GM18861 (cell line): ENCODE measurements at regions not wholly inside any gene's neighbourhood (a gene's known extent, or its start where the extent isn't known, plus 50 kb on each side); places are given as distances from the start of the nearest gene placed in this dataset.
"Not testable (repeated sequence)": the region's sequence is repeated elsewhere in the genome, so short reads cannot be mapped to it uniquely, and the experiment has no call there.

ENCODE experiments used
- ATAC-seq: cut with Tn5 transposase; IDR thresholded peaks from one replicate; pipeline ENCODE4 v1.9.1; 2021; ENCODE audit not compliant: unreplicated experiment

DNA sequence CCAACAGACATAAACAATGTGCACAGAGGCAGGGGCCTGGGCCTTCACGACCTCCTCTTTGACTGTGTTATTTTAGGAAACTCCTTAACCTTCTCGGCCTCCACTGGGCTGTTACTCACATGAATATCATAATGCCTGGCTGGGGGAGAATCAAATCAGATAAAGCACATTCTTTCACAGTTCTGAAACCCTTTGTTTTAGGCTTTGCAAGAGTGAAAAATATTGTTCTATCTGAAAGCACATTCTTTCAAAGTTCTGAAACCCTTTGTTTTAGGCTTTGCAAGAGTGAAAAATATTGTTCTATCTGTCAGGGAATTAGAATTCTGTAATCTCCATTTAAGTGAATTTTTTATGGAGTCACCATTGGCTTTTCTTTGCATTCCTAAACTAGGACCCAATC, 50.7 kb upstream of the SYNDIG1 start:
- no peak for ATAC-seq

DNA sequence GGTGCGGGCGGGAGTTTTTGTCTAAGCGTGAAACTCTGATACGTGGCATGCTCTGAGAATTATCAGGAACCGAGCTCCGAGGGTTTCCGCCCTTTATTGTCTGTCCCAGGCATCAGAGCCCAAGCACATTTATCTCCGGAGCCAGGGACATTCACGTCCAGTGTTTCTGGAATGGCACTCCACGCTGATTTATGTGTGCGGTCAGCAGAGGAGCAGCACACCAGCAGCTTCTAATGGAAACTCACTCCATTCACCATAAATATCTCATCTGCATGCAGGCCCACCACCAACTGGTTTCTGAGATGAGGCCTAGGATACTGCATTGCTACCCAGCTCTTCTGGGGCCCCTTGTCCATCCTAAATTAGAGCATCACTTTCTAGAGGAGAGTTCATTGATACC, 51.9 kb upstream of the SYNDIG1 start:
- no peak for ATAC-seq

- ATAC-seq: not testable (repeated sequence)
Measured at GRCh38 chr20:24415444-24415843, 54.0 kb upstream of the SYNDIG1 start.

GRCh38 chr20:24411834-24412216, 57.6 kb upstream of the SYNDIG1 start:
- no peak for ATAC-seq

GRCh38 chr20:24411003-24411833, 58.2 kb upstream of the SYNDIG1 start:
- no peak for ATAC-seq

GRCh38 chr20:24407151-24407550, 62.3 kb upstream of the SYNDIG1 start:
- ATAC-seq: no peak

GRCh38 chr20:24406750-24407149, 62.7 kb upstream of the SYNDIG1 start:
- no peak for ATAC-seq

DNA sequence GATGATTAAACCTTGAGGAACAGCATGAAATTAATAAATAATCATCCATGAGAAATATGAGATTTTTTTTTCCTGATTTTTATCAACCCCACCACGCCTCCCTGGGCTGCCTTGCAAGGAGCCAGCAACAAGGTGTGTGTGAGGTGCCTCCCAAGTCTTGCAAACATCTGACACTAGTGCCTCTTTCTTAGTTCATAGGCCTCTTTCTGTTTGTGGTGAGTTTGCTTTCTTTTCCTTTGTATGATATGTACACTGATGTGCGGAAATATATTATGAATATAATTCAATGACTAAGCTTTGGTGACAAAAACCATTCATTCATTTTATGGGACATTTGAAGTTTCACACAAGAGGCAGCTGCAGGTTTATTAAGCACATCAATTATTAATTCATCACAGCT, 63.2 kb upstream of the SYNDIG1 start:
- no peak for ATAC-seq

- no peak for ATAC-seq
Measured at GRCh38 chr20:24405810-24406209, 63.6 kb upstream of the SYNDIG1 start.

- ATAC-seq: no peak
Measured at GRCh38 chr20:24403406-24403805, 66.0 kb upstream of the SYNDIG1 start.

DNA sequence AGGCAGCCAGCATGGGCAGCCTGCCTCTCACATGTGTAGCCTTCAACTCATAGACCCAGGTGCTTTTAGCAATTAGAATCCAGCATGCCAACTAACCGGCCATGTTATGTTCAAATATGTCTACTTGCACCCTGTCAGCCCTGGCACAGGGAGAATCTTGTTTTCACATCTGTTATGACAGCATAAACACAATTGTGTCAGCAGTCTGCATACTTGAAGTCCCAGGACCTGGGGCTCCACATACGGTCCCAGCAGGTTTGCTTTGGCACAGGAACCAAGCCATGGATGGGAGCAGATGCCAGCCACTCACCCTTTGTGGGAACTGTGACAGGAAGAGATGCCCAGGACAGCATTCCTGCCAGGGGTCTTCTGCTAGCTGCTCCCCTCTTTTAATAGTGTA, 67.2 kb upstream of the SYNDIG1 start:
- ATAC-seq: no peak

GRCh38 chr20:24395151-24395550, 74.3 kb upstream of the SYNDIG1 start:
- no peak for ATAC-seq

GRCh38 chr20:24393903-24394302, 75.5 kb upstream of the SYNDIG1 start:
- no peak for ATAC-seq

DNA sequence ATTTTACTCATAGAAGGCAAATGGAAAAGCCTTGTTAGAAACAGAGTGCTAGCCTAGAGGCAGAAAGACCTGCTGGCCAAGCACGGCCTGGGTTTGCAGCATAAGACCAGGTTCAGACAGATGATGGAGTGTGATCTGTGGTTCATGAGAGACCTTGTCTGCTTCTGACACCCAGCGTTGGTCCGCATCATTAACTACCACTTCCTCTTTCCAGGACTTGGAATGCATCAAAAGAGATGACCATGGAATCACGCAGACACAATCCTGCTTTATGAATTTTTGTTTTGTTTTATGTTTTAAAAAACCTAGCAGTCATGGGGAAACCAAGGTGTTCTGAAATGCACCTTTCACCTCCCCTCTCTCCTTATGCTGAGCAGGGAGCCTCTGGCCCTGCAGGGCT, 76.8 kb upstream of the SYNDIG1 start:
- no peak for ATAC-seq

- no peak for ATAC-seq
Measured at GRCh38 chr20:24389686-24390085, 79.7 kb upstream of the SYNDIG1 start.

GRCh38 chr20:24388828-24389380, 80.5 kb upstream of the SYNDIG1 start:
- no peak for ATAC-seq

- no peak for ATAC-seq
Measured at GRCh38 chr20:24385547-24385946, 83.9 kb upstream of the SYNDIG1 start.

GRCh38 chr20:24384865-24385264, 84.6 kb upstream of the SYNDIG1 start:
- no peak for ATAC-seq

- no peak for ATAC-seq
Measured at GRCh38 chr20:24382743-24383142, 86.7 kb upstream of the SYNDIG1 start.

- ATAC-seq: no peak
Measured at GRCh38 chr20:24382331-24382730, 87.1 kb upstream of the SYNDIG1 start.

GRCh38 chr20:24381886-24382285, 87.5 kb upstream of the SYNDIG1 start:
- ATAC-seq: no peak

DNA sequence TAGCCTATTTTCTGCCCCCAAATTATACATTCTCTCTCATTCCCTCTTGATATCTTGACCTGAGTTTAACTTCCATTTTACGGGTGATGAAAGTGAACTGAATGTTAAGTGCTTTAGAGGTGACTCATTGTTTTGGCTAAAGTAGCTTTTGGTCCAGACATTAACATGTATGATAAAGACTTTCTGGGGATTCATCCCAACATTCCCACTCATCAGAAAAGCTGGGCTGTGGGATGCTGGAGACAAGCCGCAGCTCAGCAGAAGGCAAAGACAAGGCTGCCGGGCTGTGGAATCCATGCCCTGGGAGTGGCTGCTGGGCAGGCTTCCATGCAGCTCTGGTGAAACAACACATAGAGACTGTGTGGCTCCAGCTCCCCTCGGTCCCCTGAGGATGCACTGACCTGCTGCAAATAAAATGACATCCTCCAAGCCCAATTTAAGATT, 89.9 kb upstream of the SYNDIG1 start:
- ATAC-seq: no peak
